Ishikawa (cell line): ENCODE measurements at regions not wholly inside any gene's neighbourhood (a gene's known extent, or its start where the extent isn't known, plus 50 kb on each side); places are given as distances from the start of the nearest gene placed in this dataset.

ENCODE experiments used
- CEBPB ChIP-seq: IDR thresholded peaks from 2 replicates; pipeline ENCODE4 v1.6.1; 2012
- CREB1 ChIP-seq: IDR thresholded peaks from 2 replicates; pipeline ENCODE4 v1.6.1; 2012; ENCODE audit warnings: low read depth
- EGR1 ChIP-seq: IDR thresholded peaks from 2 replicates; pipeline ENCODE4 v1.6.1; 2012
- EP300 ChIP-seq: IDR thresholded peaks from 2 replicates; pipeline ENCODE4 v1.6.1; 2012; ENCODE audit warnings: borderline replicate concordance
- FOXM1 ChIP-seq: IDR thresholded peaks from 2 replicates; pipeline ENCODE4 v1.6.1; 2012; ENCODE audit warnings: low read depth, borderline replicate concordance
- MAX ChIP-seq: IDR thresholded peaks from 2 replicates; pipeline ENCODE4 v1.6.1; 2012
- NFIC ChIP-seq: IDR thresholded peaks from 2 replicates; pipeline ENCODE4 v1.6.1; 2012
- RAD21 ChIP-seq: IDR thresholded peaks from 2 replicates; pipeline ENCODE4 v1.6.1; 2012; ENCODE audit warnings: low read depth
- REST ChIP-seq: IDR thresholded peaks from 2 replicates; pipeline ENCODE4 v1.6.1; 2012; ENCODE audit warnings: low read depth, mild to moderate bottlenecking
- TAF1 ChIP-seq: IDR thresholded peaks from 2 replicates; pipeline ENCODE4 v1.6.1; 2012; ENCODE audit warnings: low read depth, mild to moderate bottlenecking
- TCF12 ChIP-seq: IDR thresholded peaks from 2 replicates; pipeline ENCODE4 v1.6.1; 2012; ENCODE audit warnings: low read depth
- TEAD4 ChIP-seq: IDR thresholded peaks from 2 replicates; pipeline ENCODE4 v1.6.1; 2012
- USF1 ChIP-seq: IDR thresholded peaks from 2 replicates; pipeline ENCODE4 v1.6.1; 2012
- YY1 ChIP-seq: IDR thresholded peaks from 2 replicates; pipeline ENCODE4 v1.6.1; 2012; ENCODE audit warnings: low read depth
- ZBTB7A ChIP-seq: IDR thresholded peaks from 2 replicates; pipeline ENCODE4 v1.6.1; 2012; ENCODE audit warnings: low read depth

GRCh38 chr14:37779480-37779879, 184.1 kb downstream of the TTC6 start:
- TF ChIP-seq TAF1 (no peak), CEBPB (no peak), MAX (no peak), NFIC (no peak), RAD21 (no peak), CREB1 (no peak), TCF12 (no peak), USF1 (no peak), ZBTB7A (no peak), YY1 (no peak)

- no peak for TF ChIP-seq YY1
- no peak for TF ChIP-seq MAX
- no peak for TF ChIP-seq CEBPB
- no peak for TF ChIP-seq NFIC
- no peak for TF ChIP-seq TCF12
- no peak for TF ChIP-seq RAD21
- no peak for TF ChIP-seq TEAD4
- no peak for TF ChIP-seq EP300
- TF ChIP-seq FOXM1, result no peak
- TF ChIP-seq REST, result no peak
- TF ChIP-seq EGR1, result no peak
- TF ChIP-seq ZBTB7A, result no peak
- TF ChIP-seq USF1, result no peak
These were observed 192.6 kb downstream of the TTC6 start for GRCh38 chr14:37787879-37788494.

- TF ChIP-seq RAD21 (no peak), FOXM1 (no peak), NFIC (no peak)
These were observed 196.1 kb downstream of the TTC6 start for GRCh38 chr14:37791384-37792036.

- no peak for TF ChIP-seq NFIC
These were observed 196.7 kb downstream of the TTC6 start for GRCh38 chr14:37792124-37792523.

GRCh38 chr14:37796703-37797416, 201.4 kb downstream of the TTC6 start:
- no peak for TF ChIP-seq USF1
- TF ChIP-seq FOXM1, result no peak
- TF ChIP-seq TAF1, result no peak
- TF ChIP-seq NFIC, result no peak
- no peak for TF ChIP-seq EGR1
- no peak for TF ChIP-seq CEBPB
- no peak for TF ChIP-seq YY1
- no peak for TF ChIP-seq EP300
- no peak for TF ChIP-seq MAX
- TF ChIP-seq TCF12, result no peak
- no peak for TF ChIP-seq CREB1
- TF ChIP-seq RAD21, result no peak

- TF ChIP-seq YY1 (no peak), EGR1 (no peak), TAF1 (no peak), EP300 (no peak), ZBTB7A (no peak), TEAD4 (no peak), MAX (no peak), TCF12 (no peak), RAD21 (no peak), REST (no peak)
These were observed 202.2 kb downstream of the TTC6 start for GRCh38 chr14:37797675-37798074.
